ENCODE measurements at regions not wholly inside any gene's neighbourhood (a gene's known extent, or its start where the extent isn't known, plus 50 kb on each side); places are given as distances from the start of the nearest gene placed in this dataset.

DNA sequence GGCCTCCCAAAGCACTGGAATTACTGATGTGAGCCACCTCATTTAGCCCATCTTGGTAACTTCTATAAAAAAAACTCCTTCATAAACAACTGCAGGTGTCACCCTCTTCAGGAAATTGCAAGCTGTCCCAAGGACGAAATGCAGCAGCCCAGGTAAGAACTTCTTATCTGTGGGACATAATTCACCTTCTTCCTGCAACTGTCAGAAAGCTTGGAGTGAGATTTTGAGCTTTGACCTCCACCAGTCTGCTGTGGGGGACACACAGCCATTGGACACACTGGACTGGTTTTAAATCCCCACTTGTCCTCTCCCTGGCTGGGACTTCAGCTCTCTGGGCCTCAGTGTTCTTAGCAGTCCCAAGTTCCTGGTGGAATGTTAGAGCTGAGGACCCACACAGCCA, 368.5 kb downstream of the MN1 start:
- H3K23ac ChIP-seq (ENCODE audit: insufficient read length) = no peak overlapping the region
- FAIRE-seq = no peak
- no peak overlapping the region; the same call in 1 of the 2 replicates for H2BK20ac ChIP-seq (ENCODE audit: low read length)
- H3K36me3 ChIP-seq (ENCODE audit: control insufficient read depth in 2 of 4, insufficient read depth in 4 of 4, low read length in 3 of 4) = no peaks in the 10 kb centered on the region
- no peaks in the 10 kb centered on the region for H3K79me2 ChIP-seq (ENCODE audit: control insufficient read depth in 1 of 2, insufficient read depth in 2 of 2, low read length in 2 of 2)
- peaks cover 0 to 16% (median 7%) of the 10 kb centered on the region in 4 experiments; a peak in 6 of 7 replicates for H3K4me1 ChIP-seq (replicated peaks in 1 of 4; ENCODE audit: control insufficient read depth in 3 of 4, insufficient read depth in 4 of 4, low read length in 3 of 4)
- TF ChIP-seq NRF1 (IDR thresholded peaks at IDR 0.05; ENCODE audit: low read depth, low read length) (no peak), RBBP5 (IDR thresholded peaks at IDR 0.05; ENCODE audit: borderline replicate concordance, low read depth, low read length) (no peak), SRF (IDR thresholded peaks at IDR 0.05; ENCODE audit: low read depth, low read length) (no peak), SIRT6 (IDR thresholded peaks at IDR 0.05; ENCODE audit: low read length) (no peak), TBP (IDR thresholded peaks at IDR 0.05; ENCODE audit: low read depth, low read length) (no peak), POLR2A (IDR thresholded peaks at IDR 0.05; ENCODE audit: control extremely low read depth in 1 of 2, low read depth in 2 of 2, low read length in 2 of 2) (no peak), SP1 (IDR thresholded peaks at IDR 0.05; ENCODE audit: low read depth, low read length) (no peak), EP300 (IDR thresholded peaks at IDR 0.05; ENCODE audit: borderline replicate concordance in 1 of 2, low read depth in 2 of 2, low read length in 2 of 2) (no peak), NANOG (IDR thresholded peaks at IDR 0.05; ENCODE audit: insufficient read depth, low read depth, low read length, poor library complexity, severe bottlenecking) (no peak)
- TF ChIP-seq, protein P1, sequence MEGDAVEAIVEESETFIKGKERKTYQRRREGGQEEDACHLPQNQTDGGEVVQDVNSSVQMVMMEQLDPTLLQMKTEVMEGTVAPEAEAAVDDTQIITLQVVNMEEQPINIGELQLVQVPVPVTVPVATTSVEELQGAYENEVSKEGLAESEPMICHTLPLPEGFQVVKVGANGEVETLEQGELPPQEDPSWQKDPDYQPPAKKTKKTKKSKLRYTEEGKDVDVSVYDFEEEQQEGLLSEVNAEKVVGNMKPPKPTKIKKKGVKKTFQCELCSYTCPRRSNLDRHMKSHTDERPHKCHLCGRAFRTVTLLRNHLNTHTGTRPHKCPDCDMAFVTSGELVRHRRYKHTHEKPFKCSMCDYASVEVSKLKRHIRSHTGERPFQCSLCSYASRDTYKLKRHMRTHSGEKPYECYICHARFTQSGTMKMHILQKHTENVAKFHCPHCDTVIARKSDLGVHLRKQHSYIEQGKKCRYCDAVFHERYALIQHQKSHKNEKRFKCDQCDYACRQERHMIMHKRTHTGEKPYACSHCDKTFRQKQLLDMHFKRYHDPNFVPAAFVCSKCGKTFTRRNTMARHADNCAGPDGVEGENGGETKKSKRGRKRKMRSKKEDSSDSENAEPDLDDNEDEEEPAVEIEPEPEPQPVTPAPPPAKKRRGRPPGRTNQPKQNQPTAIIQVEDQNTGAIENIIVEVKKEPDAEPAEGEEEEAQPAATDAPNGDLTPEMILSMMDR (IDR thresholded peaks at IDR 0.05; ENCODE audit: control extremely low read depth in 1 of 3, insufficient read depth in 1 of 3, low read depth in 1 of 3, low read length in 3 of 3) = no peak
- TF ChIP-seq, protein P2, sequence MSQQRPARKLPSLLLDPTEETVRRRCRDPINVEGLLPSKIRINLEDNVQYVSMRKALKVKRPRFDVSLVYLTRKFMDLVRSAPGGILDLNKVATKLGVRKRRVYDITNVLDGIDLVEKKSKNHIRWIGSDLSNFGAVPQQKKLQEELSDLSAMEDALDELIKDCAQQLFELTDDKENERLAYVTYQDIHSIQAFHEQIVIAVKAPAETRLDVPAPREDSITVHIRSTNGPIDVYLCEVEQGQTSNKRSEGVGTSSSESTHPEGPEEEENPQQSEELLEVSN (IDR thresholded peaks at IDR 0.05) = no peak
- H3K56ac ChIP-seq (replicated peaks; ENCODE audit: insufficient read length, low read depth, low read length) = no peak overlapping the region
- CTCF ChIA-PET (ENCODE audit: partially characterized antibody) = interaction anchor here (1.2 to 3.5 kb wide), 4 partner anchors 10 to 102 kb away, joined by 3 to 17 read pairs (median 4); no protein-coding TSS in a partner anchor
- H3K27me3 ChIP-seq (replicated peaks in 1 of 4; ENCODE audit: control insufficient read depth in 3 of 4, extremely low read depth in 1 of 4, insufficient read depth in 3 of 4, low read length in 3 of 4) = peaks cover 0 to 2% (median 0%) of the 10 kb centered on the region in 4 experiments; a peak in 1 of 7 replicates
- DNase-seq (ENCODE audit: low read depth in 1 of 2, low spot score in 2 of 2) = no peak
- peak overlapping the region; percentile 52; the same call in 1 of the 2 replicates for H2BK12ac ChIP-seq (ENCODE audit: low read depth, low read length)
- H3K4ac ChIP-seq (replicated peaks; ENCODE audit: insufficient read length, low read depth, low read length) = no peak overlapping the region
- 0 out of 7 replicates have a peak overlapping the region, but pooled peaks of 1 of the 4 experiments have one; percentile 6 for H3K9ac ChIP-seq (replicated peaks in 1 of 4; ENCODE audit: extremely low read depth in 1 of 4, low read depth in 3 of 4, low read length in 3 of 4)
- H2BK15ac ChIP-seq (ENCODE audit: low read length) = peak overlapping the region; percentile 5
- 0 out of 2 replicates have a peak overlapping the region, but pooled peaks have one; percentile 70 for H2AFZ ChIP-seq (ENCODE audit: low read length)
- no peak overlapping the region for H3K27ac ChIP-seq (ENCODE audit: low read depth, low read length)
- H4K20me1 ChIP-seq (replicated peaks in 1 of 2; ENCODE audit: control insufficient read depth in 1 of 2, insufficient read depth in 2 of 2, low read length in 2 of 2) = no peaks in the 10 kb centered on the region
- peaks cover 6 to 8% of the 10 kb centered on the region in 2 experiments; a peak in 3 of 4 replicates for H3K9me3 ChIP-seq (ENCODE audit: insufficient read depth in 2 of 2, low read depth in 1 of 2, low read length in 1 of 2)
- no peak overlapping the region for H4K5ac ChIP-seq (ENCODE audit: insufficient read length, low read depth, low read length)
- no peak overlapping the region for H2AK5ac ChIP-seq (ENCODE audit: low read depth, low read length)
- no peak overlapping the region for H3K18ac ChIP-seq (ENCODE audit: extremely low read depth, low read length)
- H3K23me2 ChIP-seq (ENCODE audit: low read depth, low read length) = peaks cover 2% of the 10 kb centered on the region; the same call in 1 of the 2 replicates
- H3K4me3 ChIP-seq (ENCODE audit: extremely low read depth in 1 of 4, insufficient read depth in 2 of 4, low read depth in 3 of 4, low read length in 4 of 4) = no peak overlapping the region
- WGBS, 2 experiments (ENCODE audit: extremely low coverage in 1 of 2, insufficient coverage in 1 of 2, insufficient read length in 1 of 2, insufficient replicate concordance in 2 of 2, low coverage in 1 of 2, low lambda C conversion rate in 2 of 2, missing lambda C conversion rate in 1 of 2) = 86% methylated on average over 1 of the region's 1 CpG; no CpG with 5 or more reads in 1 of the 2 experiments
- H3K14ac ChIP-seq (ENCODE audit: insufficient read length) = no peak overlapping the region
- no peak overlapping the region for H3K4me2 ChIP-seq (ENCODE audit: insufficient read depth in 1 of 2, low read depth in 2 of 2, low read length in 2 of 2)
- POLR2A ChIA-PET (ENCODE audit: partially characterized antibody) = no interaction called here
- no peaks in the 10 kb centered on the region for H3K79me1 ChIP-seq (ENCODE audit: low read depth, low read length)
- H2BK120ac ChIP-seq (replicated peaks; ENCODE audit: low read depth, low read length) = no peak overlapping the region
- H4K8ac ChIP-seq (ENCODE audit: extremely low read depth, insufficient read depth, low read length) = no peak overlapping the region
- peak overlapping the region; percentile 16 for H4K91ac ChIP-seq (replicated peaks; ENCODE audit: insufficient read length, low read length)
- H2BK5ac ChIP-seq (ENCODE audit: low read depth, low read length) = no peak overlapping the region

Data from H1 (cell line).